ENCODE measurements at regions not wholly inside any gene's neighbourhood (a gene's known extent, or its start where the extent isn't known, plus 50 kb on each side); places are given as distances from the start of the nearest gene placed in this dataset.

DNA sequence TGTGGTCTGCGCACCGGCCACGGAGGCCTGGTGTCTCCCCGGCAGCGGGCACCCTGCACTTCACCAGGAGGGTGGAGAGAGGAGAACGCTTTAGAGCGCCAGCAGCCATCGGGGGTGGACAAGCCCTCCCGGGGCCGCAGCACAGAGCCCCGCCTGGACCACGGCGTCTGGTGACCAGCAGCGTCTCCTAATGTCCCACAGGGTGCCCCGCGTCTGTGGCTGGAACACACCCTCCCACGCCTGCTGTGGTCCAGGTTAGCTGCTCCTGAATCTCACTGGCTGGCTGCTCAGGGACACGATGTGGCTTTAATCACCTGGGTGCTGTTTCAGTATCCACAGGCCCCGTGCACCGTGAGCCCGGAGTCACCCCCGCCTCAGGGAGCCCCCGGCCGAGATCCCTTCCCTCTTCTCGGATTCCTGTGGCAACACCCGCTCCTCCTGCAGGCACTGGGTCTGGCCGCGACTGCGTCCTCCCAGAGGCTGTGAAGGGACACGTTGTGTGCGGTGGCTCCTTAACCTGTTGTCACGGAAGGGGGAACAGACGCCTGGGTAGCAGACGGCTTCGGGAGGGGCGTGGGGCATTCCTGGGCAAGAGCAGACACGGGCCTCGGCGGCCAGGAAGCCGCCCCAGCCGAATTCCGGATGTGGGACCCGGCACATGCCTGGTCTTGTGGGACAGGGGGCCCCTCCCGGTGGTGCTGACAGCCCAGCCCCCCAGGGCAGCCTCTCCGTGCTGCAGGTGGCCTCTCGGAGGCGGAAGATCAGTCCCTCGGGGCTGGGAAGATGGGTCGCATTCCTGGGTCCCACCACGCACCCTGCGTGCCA lies 78.9 kb downstream of the FOXL3 start:
- intact Hi-C loops (cut with DNase I), result no loop called here
- no peak for ATAC-seq (ENCODE audit: poor library complexity)
- peak; percentile 28 for DNase-seq

DNA sequence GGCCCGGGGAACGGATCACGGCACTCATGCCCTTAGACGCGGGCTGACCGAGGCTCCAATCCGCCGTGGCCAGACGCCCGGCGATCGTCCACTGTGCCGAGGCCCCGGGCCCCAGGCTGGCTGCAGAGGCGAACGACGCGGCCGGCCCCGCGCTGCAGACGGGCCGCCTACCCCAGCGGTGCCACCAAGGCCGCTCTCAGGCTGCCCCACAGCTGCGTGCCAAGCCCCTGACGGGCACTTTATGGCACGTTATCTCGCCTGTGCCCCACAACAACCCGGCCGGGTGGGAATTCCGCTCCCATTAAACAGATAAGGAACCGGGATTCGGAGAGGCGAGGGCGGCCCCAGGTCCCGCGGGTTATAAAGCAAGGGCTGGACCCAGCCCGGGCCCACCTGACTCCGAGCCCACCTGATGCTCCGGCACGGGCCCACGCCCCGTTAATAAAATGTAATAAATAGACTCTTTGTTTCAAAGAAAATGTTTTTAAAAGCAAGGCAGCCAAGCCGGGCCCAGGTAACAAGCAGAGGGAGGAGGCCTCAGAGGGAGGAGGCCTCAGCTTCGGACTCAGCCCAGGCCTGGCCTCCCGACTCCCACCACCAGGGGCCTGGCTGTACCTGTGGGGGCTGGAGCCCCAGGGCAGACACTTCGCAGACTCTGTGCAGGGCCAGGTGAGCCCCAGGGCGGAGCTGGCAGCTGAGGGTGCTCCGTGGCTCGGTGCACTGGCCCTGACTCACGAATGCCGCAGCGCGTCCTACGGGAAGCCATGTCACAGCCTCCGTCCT lies 79.7 kb downstream of the FOXL3 start:
- intact Hi-C loops (cut with DNase I), result no loop called here
- ATAC-seq (ENCODE audit: poor library complexity), result no peak
- DNase-seq, result peak; percentile 33

DNA sequence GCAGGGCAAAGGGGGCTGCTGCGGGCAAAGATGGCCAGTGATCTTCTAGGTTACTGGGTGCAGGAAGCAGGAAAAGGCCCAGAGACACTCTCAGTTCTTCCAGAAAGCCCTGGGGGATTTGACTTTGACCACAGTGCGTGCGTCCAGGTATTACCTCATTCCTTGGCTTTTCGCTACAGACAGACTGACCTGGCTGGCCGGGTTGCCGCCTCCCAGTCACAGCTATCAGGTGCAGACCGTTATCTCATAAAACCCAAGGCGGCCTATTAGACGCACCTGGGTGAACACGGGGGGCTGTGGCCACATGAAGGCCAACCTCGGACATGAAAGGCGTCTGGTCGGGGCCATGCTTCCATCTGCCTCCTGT lies 80.3 kb downstream of the FOXL3 start:
- intact Hi-C loops (cut with DNase I), result no loop called here

DNA sequence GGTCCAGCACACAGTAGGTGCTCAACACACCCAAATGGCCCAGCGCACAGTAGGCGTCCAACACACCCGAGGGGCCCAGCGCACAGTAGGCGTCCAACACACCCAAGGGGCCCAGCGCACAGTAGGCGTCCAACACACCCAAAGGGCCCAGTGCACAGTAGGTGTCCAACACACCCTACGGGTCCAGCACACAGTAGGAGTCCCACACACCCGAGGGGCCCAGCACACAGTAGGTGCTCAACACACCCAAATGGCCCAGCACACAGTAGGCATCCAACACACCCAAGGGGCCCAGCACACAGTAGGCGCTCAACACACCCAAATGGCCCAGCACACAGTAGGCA lies 80.8 kb downstream of the FOXL3 start:
- ATAC-seq (ENCODE audit: poor library complexity) (no peak), DNase-seq (no peak)
- intact Hi-C loops (cut with DNase I), result no loop called here

More for the DNA sequence above, 80.3 kb downstream of the FOXL3 start:
- no peak for DNase-seq
- ATAC-seq (ENCODE audit: poor library complexity), result no peak

DNA sequence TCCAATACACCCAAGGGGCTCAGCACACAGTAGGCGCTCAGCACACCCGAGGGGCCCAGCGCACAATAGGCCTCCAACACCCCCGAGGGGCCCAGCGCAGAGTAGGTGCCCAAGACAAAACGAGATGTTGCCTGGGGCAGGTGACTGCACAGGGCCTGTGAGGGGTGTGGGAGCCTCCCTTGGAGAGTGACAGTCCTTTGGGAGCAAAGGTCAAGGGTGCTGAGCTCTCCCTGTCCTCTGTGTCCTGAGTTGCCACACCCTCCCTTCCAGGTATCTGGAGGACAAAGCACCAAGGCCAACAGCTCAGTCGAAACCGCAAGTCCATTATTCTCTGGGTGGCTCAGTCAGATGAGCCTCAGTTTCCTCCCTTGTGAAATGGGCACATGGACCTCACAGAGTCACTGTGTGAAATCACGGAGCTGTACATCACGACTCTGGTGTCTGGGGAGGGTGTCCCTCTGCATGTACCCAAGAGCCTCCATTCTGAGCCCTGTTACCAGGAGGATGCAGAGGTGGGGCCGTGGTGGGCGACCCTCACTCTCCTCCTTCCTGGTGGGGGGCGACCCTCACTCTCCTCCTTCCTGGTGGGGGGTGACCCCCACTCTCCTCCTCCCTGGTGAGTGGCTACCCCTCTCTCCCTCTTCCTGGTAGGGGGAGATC lies 81.3 kb downstream of the FOXL3 start:
- peak; percentile 25 for DNase-seq
- ATAC-seq (ENCODE audit: poor library complexity), result no peak
- intact Hi-C loops (cut with DNase I), result no loop called here

- DNase-seq, result peak; percentile 34
- no peak for ATAC-seq (ENCODE audit: poor library complexity)
- intact Hi-C loops (cut with DNase I), result no loop called here
These were observed 82.0 kb downstream of the FOXL3 start for GRCh38 chr7:371779-372545.

- intact Hi-C loops (cut with DNase I), result no loop called here
- DNase-seq (no peak), ATAC-seq (ENCODE audit: poor library complexity) (no peak)
These were observed 82.6 kb downstream of the FOXL3 start for GRCh38 chr7:372546-372931.

DNA sequence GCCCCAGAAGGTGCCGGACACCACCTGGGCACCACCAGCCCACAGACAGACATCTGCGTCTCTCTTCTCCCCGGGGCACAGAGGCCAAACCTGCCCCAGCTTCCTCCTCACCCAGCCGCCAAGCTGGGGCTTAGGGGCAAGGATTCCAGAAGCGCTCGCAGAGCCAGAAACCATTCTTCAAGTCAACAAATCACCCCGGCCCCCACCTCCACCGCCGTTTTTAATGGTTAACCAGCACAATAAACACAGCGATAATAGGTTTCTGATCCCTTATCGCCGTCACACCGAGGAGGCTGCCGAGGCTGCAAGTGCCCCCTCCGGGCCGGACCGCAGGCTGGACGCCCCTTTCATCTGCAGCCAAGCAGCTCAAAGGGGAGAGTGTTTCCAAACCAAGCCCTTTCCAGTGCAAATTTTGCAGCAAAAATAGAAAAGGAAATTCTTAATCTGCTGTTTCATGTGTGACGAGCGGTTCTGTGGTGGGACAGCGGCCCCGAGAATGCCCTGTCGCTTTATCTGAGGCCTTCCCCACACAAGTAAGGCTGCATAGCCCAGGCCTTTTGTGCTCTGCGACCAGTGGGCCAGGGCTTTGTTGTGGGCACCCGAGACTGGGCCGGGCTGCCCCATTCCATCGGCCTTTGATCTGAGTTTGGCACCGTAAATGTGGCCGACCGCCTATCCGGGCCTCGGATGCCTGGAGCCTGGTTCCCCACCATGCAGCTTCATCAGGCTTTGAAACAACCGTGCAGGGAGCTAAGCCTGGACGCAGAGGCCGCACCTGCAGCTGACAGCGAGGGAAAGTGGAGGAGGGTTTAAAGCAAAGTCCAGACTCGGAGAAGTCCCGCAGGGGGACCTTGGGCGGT lies 83.2 kb downstream of the FOXL3 start:
- DNase-seq (peak; percentile 37), ATAC-seq (ENCODE audit: poor library complexity) (no peak)

GRCh38 chr7:373818-374705 lies 84.1 kb downstream of the FOXL3 start:
- intact Hi-C loops (cut with DNase I), result no loop called here
- no peak for ATAC-seq (ENCODE audit: poor library complexity)
- peak; percentile 27 for DNase-seq

More for the DNA sequence above, 83.2 kb downstream of the FOXL3 start:
- intact Hi-C loops (cut with DNase I), result no loop called here

DNA sequence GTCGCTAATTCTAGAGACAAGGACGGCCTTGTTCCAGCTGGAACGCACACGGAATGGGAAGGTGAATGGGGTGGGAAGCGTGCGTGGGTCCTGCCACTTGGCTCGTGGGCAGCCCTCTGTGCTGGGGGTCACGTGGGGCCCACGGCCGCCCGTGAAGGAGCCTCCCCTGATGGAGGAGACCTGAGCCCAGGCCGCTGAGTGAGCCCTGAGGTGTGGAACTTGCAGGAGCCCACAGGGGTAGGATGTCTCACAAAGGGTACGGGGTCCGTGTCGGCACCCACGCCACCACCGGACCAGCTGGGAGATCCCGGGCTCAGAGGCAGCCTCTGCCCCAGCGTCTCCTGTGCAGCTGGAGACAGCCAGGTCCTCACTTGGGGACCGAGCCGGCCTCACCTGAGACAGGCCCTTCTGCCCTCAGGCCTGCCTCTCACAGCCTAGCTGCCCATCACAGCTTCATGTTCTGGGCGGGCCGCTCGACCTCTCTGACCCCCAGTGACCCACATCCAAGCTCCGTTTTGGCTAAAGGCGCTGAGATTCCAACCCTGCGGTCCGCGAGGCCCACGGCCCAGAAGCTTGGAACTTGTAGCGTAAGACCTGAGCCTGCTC lies 84.8 kb downstream of the FOXL3 start:
- ATAC-seq (ENCODE audit: poor library complexity) (no peak), DNase-seq (peak; percentile 40)
- intact Hi-C loops (cut with DNase I), result no loop called here

GRCh38 chr7:375321-375831 lies 85.4 kb downstream of the FOXL3 start:
- no peak for ATAC-seq (ENCODE audit: poor library complexity)
- DNase-seq, result peak; percentile 33
- intact Hi-C loops (cut with DNase I), result no loop called here

GRCh38 chr7:375901-376305 lies 85.9 kb downstream of the FOXL3 start:
- DNase-seq, result peak; percentile 24
- intact Hi-C loops (cut with DNase I), result no loop called here

DNA sequence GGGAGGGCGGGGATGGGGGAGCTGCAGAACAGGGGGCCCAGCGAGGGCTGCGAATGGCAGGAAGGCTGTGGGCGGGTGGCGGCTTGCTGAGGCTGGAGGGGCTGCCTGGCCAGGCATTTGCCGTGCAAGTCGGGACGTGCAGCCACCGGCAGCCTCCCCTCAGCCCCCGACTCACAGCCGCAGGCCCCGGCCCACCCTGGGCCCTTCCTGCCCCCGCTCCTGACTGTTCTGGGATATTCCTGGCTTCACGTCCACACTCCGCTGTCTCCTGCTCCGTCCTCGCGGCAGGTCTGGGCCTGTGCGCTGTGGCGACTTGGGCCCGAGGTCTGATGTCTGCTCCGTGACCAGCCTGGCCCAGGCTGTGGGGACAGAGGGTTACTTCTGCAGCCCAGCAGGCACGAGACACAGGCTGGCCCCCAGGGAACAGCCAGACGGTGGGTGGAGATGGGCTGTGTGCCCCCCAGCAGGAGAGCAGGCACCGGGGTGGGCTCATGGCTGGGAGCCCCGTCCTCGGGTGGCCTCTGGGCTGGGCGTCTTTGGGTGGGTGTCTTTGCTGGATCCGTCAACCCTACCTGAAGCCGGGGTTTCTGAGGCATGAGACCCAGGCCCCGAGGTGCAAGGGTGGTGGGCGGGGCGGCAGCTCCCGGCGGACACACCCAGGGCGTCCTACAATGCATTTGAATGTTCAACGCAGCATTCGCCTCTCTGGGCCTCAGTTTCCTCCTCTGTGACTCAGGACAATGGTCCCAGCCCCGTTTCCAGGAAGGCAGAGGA lies 86.5 kb downstream of the FOXL3 start:
- ATAC-seq (ENCODE audit: poor library complexity) (no peak), DNase-seq (peak; percentile 35)
- intact Hi-C loops (cut with DNase I), result no loop called here

More at GRCh38 chr7:375901-376305, 85.9 kb downstream of the FOXL3 start:
- ATAC-seq (ENCODE audit: poor library complexity), result no peak

DNA sequence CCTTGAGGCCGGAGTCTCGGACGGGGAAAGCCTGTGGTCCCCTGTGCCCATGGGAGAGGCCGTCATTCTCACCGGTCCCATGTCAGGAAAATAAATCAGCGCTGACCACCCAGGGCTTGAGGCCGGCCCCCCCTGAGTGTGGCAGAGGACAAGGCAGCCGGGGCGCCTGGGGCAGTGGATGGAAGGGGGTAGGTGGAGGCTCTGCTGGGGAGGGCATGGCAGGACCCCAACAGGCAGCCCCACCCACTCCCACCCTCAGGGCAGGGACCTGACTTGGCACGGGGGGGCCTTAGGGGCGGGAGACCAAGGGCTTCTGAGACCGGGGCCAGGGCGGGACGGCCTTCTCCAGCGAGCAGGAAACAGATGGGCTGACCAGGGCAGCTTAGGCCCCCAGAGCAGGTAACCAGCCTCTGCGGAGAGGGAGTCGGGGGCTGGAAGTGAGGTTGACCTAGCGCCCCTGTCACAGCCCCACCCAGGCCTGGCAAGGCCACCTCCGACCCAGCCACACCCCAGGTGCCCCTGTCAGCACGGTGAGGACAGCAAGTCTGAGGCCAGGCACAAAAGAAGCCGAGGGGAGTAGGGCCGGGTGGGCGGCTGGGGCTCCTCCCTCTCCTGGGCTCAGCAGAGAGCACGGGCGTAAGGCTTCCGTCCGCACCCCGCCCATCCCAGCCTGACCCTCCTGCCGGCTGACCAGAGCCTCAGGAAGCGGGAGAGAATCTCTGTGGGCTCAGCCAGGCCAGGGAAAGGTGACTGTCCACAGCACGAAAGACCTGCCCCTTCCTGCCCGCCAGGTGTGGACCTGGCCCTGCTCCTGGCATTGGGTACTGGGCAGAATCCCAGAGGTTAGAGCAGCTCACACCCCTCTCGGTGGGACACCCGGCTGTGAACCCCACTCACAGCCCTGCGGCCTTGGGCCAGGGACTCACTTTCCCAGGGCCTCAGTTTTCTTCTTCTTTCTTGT lies 87.4 kb downstream of the FOXL3 start:
- ATAC-seq (ENCODE audit: poor library complexity), result no peak
- peak; percentile 39 for DNase-seq
- intact Hi-C loops (cut with DNase I), result no loop called here

- intact Hi-C loops (cut with DNase I), result no loop called here
- ATAC-seq (ENCODE audit: poor library complexity) (no peak), DNase-seq (peak; percentile 28)
These were observed 88.1 kb downstream of the FOXL3 start for GRCh38 chr7:378041-378420.

All from Right ventricle myocardium superior (tissue), 1 donor.